ENCODE measurements at regions not wholly inside any gene's neighbourhood (a gene's known extent, or its start where the extent isn't known, plus 50 kb on each side); places are given as distances from the start of the nearest gene placed in this dataset.

- TF ChIP-seq CTCF (conservative IDR thresholded peaks at IDR 0.05 in 1 of 2, IDR thresholded peaks at IDR 0.05 in 1 of 2; ENCODE audit: extremely low read depth in 1 of 2, insufficient read depth in 1 of 2, low read depth in 1 of 2, low read length in 2 of 2) (no peak), EZH2 (IDR thresholded peaks at IDR 0.05; ENCODE audit: borderline replicate concordance, low read length) (no peak)
Observed at GRCh38 chr9:29928072-29928471, 2354.8 kb upstream of the C9orf72 start.

Data from mammary epithelial cell (primary cell).